ENCODE measurements at regions not wholly inside any gene's neighbourhood (a gene's known extent, or its start where the extent isn't known, plus 50 kb on each side); places are given as distances from the start of the nearest gene placed in this dataset.

- intact Hi-C loops (cut with DNase I): no loop called here
- Histone ChIP-seq H3K4me1 (ENCODE audit: control insufficient read depth in 2 of 3, insufficient read depth in 2 of 3, low read depth in 1 of 3, low read length in 3 of 3) (no peaks in the 10 kb centered on the region), H3K9me3 (ENCODE audit: control insufficient read depth in 2 of 3, insufficient read depth in 1 of 3, low read length in 3 of 3) (no peaks in the 10 kb centered on the region), H3K27ac (ENCODE audit: low read depth in 2 of 2, low read length in 2 of 2) (no peak overlapping the region), H3K4me3 (ENCODE audit: low read length in 3 of 3) (no peak overlapping the region), H3K9ac (ENCODE audit: low read length in 3 of 3) (no peak overlapping the region), H3K36me3 (ENCODE audit: control insufficient read depth in 2 of 3, insufficient read depth in 3 of 3, low read length in 3 of 3) (no peaks in the 10 kb centered on the region), H3K27me3 (ENCODE audit: control insufficient read depth, insufficient read depth, low read length) (peaks cover 2% of the 10 kb centered on the region)
- FAIRE-seq (no peak), DNase-seq (no peak)
- TF ChIP-seq CTCF (IDR thresholded peaks at IDR 0.05; ENCODE audit: borderline replicate concordance, extremely low read depth, insufficient read depth): no peak
Observed at GRCh38 chr12:4991801-4992200, 51.9 kb upstream of the KCNA5 start.

GRCh38 chr12:4992871-4993270 lies 50.8 kb upstream of the KCNA5 start:
- Histone ChIP-seq H3K27ac (ENCODE audit: low read depth in 2 of 2, low read length in 2 of 2) (no peak overlapping the region), H3K9me3 (ENCODE audit: control insufficient read depth in 2 of 3, insufficient read depth in 1 of 3, low read length in 3 of 3) (no peaks in the 10 kb centered on the region), H3K4me1 (ENCODE audit: control insufficient read depth in 2 of 3, insufficient read depth in 2 of 3, low read depth in 1 of 3, low read length in 3 of 3) (no peaks in the 10 kb centered on the region), H3K9ac (ENCODE audit: low read length in 3 of 3) (no peak overlapping the region), H3K4me3 (ENCODE audit: low read length in 3 of 3) (no peak overlapping the region), H3K36me3 (ENCODE audit: control insufficient read depth in 2 of 3, insufficient read depth in 3 of 3, low read length in 3 of 3) (no peaks in the 10 kb centered on the region), H3K27me3 (ENCODE audit: control insufficient read depth, insufficient read depth, low read length) (peaks cover 2% of the 10 kb centered on the region)
- intact Hi-C loops (cut with DNase I): no loop called here
- FAIRE-seq (no peak), DNase-seq (no peak)
- no peak for TF ChIP-seq CTCF (IDR thresholded peaks at IDR 0.05; ENCODE audit: borderline replicate concordance, extremely low read depth, insufficient read depth)

Measured in kidney (tissue), 13 donors.